ENCODE measurements at regions not wholly inside any gene's neighbourhood (a gene's known extent, or its start where the extent isn't known, plus 50 kb on each side); places are given as distances from the start of the nearest gene placed in this dataset.

- TF ChIP-seq, protein P1, sequence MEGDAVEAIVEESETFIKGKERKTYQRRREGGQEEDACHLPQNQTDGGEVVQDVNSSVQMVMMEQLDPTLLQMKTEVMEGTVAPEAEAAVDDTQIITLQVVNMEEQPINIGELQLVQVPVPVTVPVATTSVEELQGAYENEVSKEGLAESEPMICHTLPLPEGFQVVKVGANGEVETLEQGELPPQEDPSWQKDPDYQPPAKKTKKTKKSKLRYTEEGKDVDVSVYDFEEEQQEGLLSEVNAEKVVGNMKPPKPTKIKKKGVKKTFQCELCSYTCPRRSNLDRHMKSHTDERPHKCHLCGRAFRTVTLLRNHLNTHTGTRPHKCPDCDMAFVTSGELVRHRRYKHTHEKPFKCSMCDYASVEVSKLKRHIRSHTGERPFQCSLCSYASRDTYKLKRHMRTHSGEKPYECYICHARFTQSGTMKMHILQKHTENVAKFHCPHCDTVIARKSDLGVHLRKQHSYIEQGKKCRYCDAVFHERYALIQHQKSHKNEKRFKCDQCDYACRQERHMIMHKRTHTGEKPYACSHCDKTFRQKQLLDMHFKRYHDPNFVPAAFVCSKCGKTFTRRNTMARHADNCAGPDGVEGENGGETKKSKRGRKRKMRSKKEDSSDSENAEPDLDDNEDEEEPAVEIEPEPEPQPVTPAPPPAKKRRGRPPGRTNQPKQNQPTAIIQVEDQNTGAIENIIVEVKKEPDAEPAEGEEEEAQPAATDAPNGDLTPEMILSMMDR (conservative IDR thresholded peaks at IDR 0.05; ENCODE audit: low read length), result no peak
- no peak for TF ChIP-seq EZH2phosphoT487 (IDR thresholded peaks at IDR 0.05; ENCODE audit: borderline replicate concordance, low read depth, low read length)
These were observed 224.8 kb upstream of the SEMA6A start for GRCh38 chr5:116799401-116799800.
